AG09309 (cell line): ENCODE measurements at regions not wholly inside any gene's neighbourhood (a gene's known extent, or its start where the extent isn't known, plus 50 kb on each side); places are given as distances from the start of the nearest gene placed in this dataset.

Experiments used
- DNase-seq: peaks from one replicate; pipeline ENCODE4 v3.0.0-alpha.2; 2010; ENCODE audit warnings: low read depth
- H3K4me3 ChIP-seq: 2 replicates; pipeline ENCODE4 v1.5.1; 2011; ENCODE audit warnings: mild to moderate bottlenecking, low read depth, low read length, moderate library complexity; ENCODE audit not compliant: control insufficient read depth
- TF ChIP-seq, protein P1 (sequence below): IDR thresholded peaks from 2 replicates; pipeline ENCODE4 v1.5.1; 2011; ENCODE audit warnings: mild to moderate bottlenecking, low read depth, low read length, inconsistent platforms; ENCODE audit not compliant: insufficient read depth, control insufficient read depth; ENCODE audit errors: missing control alignments

DNA sequence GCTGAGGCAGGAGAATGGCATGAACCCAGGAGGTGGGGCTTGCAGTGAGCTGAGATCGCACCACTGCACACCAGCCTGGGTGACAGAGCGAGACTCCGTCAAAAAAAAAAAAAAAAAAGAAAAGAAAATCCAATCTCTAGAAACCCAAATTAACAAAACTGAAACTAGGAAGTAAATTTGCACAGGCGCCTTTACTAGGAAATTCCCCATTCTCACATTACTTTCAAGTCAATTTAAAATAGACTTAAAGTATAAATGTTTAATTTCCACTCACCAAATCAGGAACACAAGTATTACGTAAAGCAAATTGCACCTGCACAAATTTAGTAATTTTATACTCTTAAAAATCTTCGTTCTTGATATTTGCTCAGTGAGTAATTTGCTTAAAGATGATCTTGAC, 67.8 kb upstream of the BCAR3 start:
- TF ChIP-seq, protein P1, sequence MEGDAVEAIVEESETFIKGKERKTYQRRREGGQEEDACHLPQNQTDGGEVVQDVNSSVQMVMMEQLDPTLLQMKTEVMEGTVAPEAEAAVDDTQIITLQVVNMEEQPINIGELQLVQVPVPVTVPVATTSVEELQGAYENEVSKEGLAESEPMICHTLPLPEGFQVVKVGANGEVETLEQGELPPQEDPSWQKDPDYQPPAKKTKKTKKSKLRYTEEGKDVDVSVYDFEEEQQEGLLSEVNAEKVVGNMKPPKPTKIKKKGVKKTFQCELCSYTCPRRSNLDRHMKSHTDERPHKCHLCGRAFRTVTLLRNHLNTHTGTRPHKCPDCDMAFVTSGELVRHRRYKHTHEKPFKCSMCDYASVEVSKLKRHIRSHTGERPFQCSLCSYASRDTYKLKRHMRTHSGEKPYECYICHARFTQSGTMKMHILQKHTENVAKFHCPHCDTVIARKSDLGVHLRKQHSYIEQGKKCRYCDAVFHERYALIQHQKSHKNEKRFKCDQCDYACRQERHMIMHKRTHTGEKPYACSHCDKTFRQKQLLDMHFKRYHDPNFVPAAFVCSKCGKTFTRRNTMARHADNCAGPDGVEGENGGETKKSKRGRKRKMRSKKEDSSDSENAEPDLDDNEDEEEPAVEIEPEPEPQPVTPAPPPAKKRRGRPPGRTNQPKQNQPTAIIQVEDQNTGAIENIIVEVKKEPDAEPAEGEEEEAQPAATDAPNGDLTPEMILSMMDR: no peak
- no peak for DNase-seq
- H3K4me3 ChIP-seq: no peak overlapping the region

DNA sequence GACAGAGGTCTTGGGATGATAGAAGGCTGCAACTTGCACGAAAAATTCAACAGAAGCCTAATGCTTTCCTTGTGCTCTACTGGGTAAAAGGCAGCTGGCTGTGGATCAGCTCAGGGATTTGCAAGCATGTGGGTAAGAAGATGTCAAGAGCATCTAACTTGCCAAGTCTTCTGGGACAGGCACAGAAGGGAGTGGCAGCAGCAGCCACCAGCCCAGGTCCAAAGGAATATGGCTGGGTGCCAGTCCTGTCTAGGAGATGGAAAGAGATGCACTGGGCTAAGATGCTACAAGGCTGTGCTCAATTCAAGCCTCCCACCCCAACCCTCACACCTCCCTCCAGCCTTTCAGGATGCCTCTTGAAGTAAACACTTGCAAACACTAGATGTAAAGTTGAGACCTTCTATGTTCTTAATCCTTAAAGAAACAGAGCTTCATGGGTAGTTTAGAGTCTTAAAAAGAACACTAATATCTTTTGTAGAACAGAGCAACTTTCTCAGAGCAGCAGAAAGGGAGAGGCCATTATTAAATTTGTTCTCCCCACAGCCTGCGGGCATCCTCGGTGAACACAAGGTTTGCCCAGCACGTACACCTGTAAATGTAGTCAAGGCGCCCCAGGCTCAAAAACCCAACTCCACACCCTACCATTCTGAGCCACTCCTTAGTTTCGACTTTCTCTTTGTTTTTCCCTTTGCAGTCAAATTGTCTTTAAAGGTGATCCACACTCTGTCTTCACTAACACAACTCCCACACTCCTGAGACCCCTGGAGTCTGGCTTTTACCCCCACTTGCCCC, 64.6 kb upstream of the BCAR3 start:
- no peak overlapping the region for H3K4me3 ChIP-seq
- TF ChIP-seq, protein P1: no peak
- DNase-seq: no peak

DNA sequence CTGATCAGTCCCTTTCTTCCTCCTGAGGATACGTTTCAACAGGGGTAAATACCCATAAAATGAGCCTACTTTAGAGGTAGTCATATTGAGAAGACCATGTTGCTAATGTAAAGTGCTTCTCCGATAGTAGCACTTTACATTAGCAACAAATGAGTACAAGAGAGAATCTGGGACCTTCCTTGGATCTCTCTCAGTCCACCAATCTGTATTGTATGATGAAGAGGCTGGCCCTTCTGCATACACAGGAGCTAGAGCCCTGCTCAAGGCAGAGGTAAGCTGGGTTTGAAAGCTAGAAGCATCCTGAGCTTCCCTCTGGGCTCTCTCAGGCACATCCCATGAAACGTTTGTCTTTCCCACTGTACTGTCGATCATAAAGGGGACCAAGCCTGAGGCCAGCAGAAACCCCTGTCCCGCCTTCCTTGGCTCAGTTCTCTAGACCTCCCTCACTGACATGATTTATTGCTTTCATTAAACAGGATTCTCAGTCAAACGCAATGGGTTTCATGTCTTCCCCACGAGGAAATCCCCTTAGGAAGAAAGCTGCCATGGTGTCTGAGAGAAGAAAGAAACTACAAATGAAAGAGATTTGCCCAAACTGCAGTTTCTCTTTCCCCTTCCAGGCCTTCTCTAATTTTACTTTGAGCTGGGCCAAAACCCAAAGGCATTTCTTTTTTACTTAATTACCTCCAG, 62.8 kb upstream of the BCAR3 start:
- no peak overlapping the region for H3K4me3 ChIP-seq
- no peak for DNase-seq
- TF ChIP-seq, protein P1: no peak

DNA sequence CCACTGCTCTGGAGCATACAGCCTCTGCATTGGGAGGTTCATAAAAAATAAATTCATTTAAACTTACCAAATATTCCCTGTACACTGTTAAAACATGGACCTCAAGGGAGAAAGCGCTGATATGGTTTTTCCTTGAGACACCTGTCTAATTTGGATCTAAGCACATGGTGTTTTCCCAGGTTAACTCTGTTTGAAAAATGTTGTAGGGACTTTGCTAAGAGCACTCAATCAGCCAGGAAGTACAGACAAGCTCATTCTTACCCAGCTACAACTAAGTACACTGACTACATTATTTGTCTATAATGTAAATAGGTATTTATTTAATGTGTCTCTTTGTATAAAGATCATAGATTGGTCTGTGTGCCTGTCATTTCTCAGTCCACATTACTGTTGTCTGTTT, 61.8 kb upstream of the BCAR3 start:
- H3K4me3 ChIP-seq: no peak overlapping the region
- TF ChIP-seq, protein P1: no peak
- DNase-seq: no peak

DNA sequence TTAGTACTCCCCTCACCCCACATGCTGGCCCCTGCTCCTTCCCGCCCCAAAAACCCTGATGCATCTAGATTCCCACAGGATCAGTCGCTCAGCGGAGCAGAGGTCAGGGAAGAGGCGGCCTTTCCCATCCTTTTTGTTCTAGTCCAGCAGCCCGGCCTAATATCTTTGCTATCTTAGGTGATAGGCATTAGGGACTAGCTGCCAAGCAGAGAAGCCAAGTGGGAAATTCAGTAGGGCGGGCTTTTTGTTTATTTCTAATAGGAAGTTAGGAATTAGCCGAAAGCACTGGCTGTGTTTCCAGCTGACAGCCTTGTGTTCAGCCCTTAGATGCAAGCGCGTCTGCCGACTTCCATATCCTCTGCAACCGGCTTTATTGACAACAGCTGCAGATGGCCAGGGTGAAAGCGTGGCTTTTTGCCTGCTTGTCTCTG, 59.0 kb upstream of the BCAR3 start:
- H3K4me3 ChIP-seq: no peak overlapping the region
- no peak for DNase-seq
- TF ChIP-seq, protein P1: no peak

DNA sequence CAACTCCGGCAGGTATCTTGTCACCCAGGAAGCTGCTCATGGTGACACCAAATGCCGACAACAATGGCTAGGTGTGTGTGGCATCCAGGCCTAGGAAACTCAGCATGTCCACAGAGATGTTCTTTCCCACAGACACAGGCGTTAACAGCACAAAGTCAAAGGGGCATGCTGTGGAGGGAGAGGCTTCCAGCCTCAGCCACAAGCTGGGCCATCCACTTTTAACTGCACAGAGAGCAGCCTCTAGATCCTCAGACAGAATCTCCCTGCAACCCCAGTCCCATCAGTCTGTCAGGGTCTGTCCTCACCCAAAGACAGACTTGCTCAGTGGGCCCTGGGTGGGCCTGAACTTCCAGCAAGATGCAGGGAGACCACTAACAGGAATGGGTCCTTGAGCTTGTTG, 58.5 kb upstream of the BCAR3 start:
- DNase-seq: no peak
- TF ChIP-seq, protein P1: no peak
- no peak overlapping the region for H3K4me3 ChIP-seq

DNA sequence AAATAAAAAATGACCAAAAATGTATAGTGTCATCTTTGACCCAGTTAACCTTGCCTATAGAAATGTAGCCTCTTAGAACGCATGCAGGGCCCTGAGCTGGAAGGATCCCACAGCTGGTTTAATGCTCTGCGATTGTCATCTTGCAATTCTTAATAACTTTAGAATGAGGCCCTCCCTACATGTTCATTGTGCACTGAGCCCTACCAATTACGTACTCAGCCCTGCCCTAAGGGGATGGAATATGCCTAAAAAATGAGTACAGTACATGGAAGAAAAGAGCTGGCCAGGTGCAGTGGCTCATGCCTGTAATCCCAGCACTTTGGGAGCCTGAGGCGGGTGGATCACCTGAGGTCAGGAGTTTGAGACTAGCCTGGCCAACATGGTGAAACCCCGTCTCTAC, 57.8 kb upstream of the BCAR3 start:
- no peak for DNase-seq
- TF ChIP-seq, protein P1: no peak

More for the DNA sequence above, 57.8 kb upstream of the BCAR3 start:
- H3K4me3 ChIP-seq: no peak overlapping the region
